HG03108 (cell line): ENCODE measurements at regions not wholly inside any gene's neighbourhood (a gene's known extent, or its start where the extent isn't known, plus 50 kb on each side); places are given as distances from the start of the nearest gene placed in this dataset.
A peak's percentile ranks its signal among the peaks of the same experiment; 100 is the strongest.
"Not testable (repeated sequence)": the region's sequence is repeated elsewhere in the genome, so short reads cannot be mapped to it uniquely, and the experiment has no call there.

Experiments
- ATAC-seq: cut with Tn5 transposase; IDR thresholded peaks from one replicate; pipeline ENCODE4 v1.9.1; 2021; ENCODE audit warnings: moderate library complexity; ENCODE audit not compliant: unreplicated experiment

GRCh38 chr6:150681578-150682395 lies 82.1 kb downstream of the PLEKHG1 start:
- ATAC-seq: no peak

- no peak for ATAC-seq
Measured at GRCh38 chr6:150683320-150683719, 83.6 kb downstream of the PLEKHG1 start.

GRCh38 chr6:150684161-150684560 lies 84.5 kb downstream of the PLEKHG1 start:
- ATAC-seq: no peak

GRCh38 chr6:150684714-150685459 lies 85.2 kb downstream of the PLEKHG1 start:
- ATAC-seq: no peak

GRCh38 chr6:150685860-150686259 lies 86.2 kb downstream of the PLEKHG1 start:
- peak; percentile 62 for ATAC-seq

- ATAC-seq: no peak
Measured at GRCh38 chr6:150686566-150686965, 86.9 kb downstream of the PLEKHG1 start.

- no peak for ATAC-seq
Measured at GRCh38 chr6:150687508-150687907, 87.8 kb downstream of the PLEKHG1 start.

- peak; percentile 38 for ATAC-seq
Measured at GRCh38 chr6:150689900-150690590, 90.4 kb downstream of the PLEKHG1 start.

- ATAC-seq: no peak
Measured at GRCh38 chr6:150690681-150691080, 91.0 kb downstream of the PLEKHG1 start.

GRCh38 chr6:150691463-150691862 lies 91.8 kb downstream of the PLEKHG1 start:
- ATAC-seq: no peak

GRCh38 chr6:150692604-150693003 lies 92.9 kb downstream of the PLEKHG1 start:
- ATAC-seq: peak; percentile 80

- no peak for ATAC-seq
Measured at GRCh38 chr6:150694889-150695288, 95.2 kb downstream of the PLEKHG1 start.

GRCh38 chr6:150695652-150696051 lies 96.0 kb downstream of the PLEKHG1 start:
- ATAC-seq: no peak

- ATAC-seq: no peak
Measured at GRCh38 chr6:150696190-150696589, 96.5 kb downstream of the PLEKHG1 start.

- not testable (repeated sequence) for ATAC-seq
Measured at GRCh38 chr6:150696918-150697317, 97.2 kb downstream of the PLEKHG1 start.

GRCh38 chr6:150697515-150697914 lies 97.8 kb downstream of the PLEKHG1 start:
- no peak for ATAC-seq

GRCh38 chr6:150698391-150698790 lies 98.7 kb downstream of the PLEKHG1 start:
- ATAC-seq: no peak

GRCh38 chr6:150702675-150703074 lies 103.0 kb downstream of the PLEKHG1 start:
- ATAC-seq: no peak

GRCh38 chr6:150704447-150705192 lies 104.9 kb downstream of the PLEKHG1 start:
- ATAC-seq: no peak

GRCh38 chr6:150705392-150705791 lies 105.7 kb downstream of the PLEKHG1 start:
- no peak for ATAC-seq

- ATAC-seq: no peak
Measured at GRCh38 chr6:150710236-150710635, 110.6 kb downstream of the PLEKHG1 start.
